NCI-H69 (cell line): ENCODE measurements at regions not wholly inside any gene's neighbourhood (a gene's known extent, or its start where the extent isn't known, plus 50 kb on each side); places are given as distances from the start of the nearest gene placed in this dataset.
A peak's percentile ranks its signal among the peaks of the same experiment; 100 is the strongest.

Experiments used
- DNase-seq: peaks from one replicate; lab custom pipeline; 2025; lab: John Stamatoyannopoulos, UW

DNA sequence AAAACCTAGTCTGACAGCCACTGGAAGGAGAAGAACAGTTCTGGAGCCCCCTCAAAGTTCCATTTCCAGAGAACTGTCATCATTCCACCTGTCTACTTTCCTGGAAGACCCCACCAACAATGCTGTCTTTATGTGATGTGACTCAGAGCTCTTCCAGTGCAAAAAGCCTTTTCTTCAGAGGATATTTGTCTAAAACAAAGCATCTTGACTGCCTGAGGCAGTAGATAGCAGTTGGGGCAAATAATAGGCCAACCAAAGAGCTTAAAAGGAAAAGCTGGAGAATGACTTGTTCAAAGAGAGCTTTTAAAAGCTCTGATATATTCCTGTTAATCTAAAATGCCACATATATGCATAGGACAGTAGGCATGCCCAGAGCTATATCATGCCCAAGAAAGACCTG lies 62.6 kb downstream of the MIS18A start:
- peak; percentile 7 for DNase-seq

DNA sequence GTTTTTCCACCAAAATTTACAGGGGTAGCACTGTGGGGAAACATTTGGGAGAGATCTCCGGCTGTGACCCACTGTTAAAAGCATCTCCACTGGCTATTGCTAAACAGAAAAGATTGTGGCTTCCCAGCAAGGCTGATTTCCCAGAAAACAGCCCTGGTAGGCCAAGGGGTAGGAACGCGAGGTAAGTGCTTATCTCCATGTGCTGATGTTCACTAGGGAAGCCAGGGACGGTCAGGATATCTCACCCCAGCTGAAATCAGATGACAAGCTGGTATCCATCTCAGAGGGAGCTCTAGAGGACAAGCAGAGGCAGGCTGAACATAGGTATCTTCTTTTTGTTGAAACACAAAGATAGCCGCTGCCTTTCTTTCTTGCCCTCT lies 63.6 kb downstream of the MIS18A start:
- DNase-seq, result no peak

DNA sequence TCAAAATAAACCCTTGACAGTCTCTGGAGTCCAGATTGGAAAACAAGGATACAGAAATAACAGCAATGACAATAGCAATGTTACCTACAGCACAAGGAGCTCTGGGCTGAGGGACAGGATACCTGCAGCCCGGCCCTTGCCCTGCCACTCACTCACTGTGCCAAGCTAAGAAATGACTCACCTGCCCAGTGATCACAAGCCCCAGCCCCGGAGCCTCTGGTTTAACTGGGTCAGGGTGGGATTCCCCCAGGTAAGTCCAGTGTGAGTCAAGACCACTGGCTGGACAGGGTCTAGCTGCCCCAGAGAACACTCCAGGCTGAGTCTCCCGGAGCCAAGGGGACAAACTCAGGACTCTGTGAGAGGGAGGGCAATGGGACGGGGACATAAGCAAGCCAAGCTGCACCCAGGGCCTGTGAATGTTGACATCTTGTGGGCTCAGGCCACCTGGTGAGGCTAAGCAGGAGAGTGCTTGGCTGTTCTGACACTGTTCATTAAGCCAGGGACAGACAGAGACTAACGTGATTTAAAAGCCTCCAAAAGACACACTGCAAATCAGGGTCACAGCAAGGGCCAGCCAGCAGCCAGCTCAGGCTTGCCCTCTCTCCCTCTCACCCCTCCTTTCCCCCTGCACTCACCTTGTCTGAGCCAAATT lies 64.1 kb downstream of the MIS18A start:
- peak; percentile 57 for DNase-seq

- DNase-seq, result no peak
Measured at GRCh38 chr21:32212116-32212515, 66.7 kb downstream of the MIS18A start.

DNA sequence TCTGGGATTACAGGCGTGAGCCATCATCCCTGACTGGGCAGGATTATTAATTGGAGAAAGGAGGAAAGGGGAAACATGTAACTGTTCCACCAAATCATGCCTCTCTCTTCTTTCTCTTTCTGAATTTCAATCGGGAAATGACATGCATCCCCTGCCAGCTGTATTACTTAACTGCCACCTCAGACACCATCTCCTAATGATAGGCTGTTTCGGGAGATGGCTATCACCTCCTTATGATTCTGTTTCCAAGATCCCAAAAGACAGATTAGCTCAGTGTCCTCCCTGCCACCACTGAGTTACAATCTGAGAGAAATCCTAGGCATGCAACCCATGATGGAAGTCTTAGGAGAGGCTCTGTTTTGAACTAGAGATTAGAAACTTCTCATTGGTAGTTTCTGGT lies 67.5 kb downstream of the MIS18A start:
- DNase-seq, result no peak

DNA sequence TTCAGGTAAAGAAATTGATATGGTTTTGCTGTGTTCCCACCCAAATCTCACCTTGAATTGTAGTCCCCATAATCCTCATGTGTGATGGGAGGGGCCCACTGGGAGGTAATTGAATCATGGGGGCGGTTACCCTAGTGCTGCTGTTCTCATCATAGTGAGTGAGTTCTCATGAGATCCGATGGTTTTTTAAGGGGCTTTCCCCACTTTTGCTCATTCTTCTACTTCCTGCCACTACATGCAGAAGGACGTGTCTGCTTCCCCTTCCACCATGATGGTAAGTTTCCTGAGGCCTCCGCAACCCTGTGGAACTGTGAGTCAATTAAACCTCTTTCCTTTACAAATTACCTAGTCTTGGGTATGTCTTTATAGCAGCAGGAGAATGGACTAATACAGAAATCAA lies 69.3 kb downstream of the MIS18A start:
- no peak for DNase-seq

- peak; percentile 90 for DNase-seq
Measured at GRCh38 chr21:32207406-32207716, 71.5 kb downstream of the MIS18A start.

DNA sequence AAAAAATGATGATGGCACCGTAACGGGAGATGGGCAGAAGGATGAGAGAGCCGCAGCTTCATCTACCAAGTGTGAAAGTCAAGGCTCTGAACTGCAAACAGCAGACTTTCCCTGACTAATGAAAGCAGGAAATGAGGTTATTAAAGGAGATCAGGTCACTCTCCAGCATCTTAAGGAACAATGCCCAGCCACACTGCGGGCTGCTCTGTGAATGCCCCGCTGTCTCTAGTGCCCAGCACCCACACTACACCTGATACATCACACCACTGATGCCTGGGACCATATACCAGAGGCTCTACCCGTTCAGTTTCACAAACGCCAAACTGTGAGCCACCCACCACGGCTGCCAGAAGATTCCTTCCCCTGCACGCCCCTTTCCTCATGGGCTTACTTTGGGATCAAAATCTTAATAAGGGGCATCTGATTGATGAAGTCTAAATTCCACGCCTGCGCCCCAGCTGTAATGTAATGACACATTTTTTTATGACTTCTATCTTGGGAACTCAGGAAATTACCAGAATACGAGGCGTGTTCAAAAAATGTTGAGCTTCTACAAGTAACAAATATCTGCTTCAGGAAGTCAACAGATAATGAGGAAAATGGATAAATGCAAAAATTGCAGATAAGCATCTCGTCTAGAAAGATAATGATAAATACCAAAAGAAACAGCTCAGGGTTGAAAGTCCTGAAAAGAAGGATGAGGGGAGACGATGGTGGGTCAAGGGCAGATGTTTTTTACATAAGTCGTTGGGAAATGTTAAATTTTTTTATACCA lies 72.0 kb downstream of the MIS18A start:
- peak; percentile 35 for DNase-seq

DNA sequence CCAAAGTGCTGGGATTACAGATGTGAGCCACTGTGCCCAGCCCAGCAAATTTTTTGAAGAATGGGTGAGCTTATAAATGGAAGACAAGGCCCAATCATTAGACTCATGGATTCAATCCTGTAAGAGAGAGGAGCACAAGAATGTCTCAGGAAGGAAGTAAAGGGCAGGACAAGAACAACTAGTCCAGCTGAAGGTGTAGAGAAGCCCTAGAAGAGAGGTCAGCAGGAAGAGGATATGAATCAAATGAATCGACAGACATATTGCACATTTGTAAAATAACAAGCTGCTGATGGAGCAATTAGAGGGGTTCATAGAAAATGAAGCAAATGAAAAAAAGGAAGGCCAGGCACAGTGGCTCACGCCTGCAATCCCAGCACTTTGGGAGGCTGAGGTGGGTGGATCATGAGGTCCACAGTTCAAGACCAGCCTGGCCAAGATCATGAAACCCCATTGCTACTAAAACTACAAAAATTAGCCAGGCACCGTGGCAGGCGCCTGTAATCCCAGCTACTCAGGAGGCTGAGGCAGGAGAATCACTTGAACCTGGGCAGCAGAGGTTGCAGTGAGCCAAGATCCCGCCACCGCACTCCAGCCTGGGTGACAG lies 74.9 kb downstream of the MIS18A start:
- DNase-seq, result no peak

GRCh38 chr21:32200029-32200428 lies 78.8 kb downstream of the MIS18A start:
- no peak for DNase-seq

- peak; percentile 58 for DNase-seq
Measured at GRCh38 chr21:32198384-32198783, 80.5 kb downstream of the MIS18A start.

GRCh38 chr21:32197896-32198295 lies 81.0 kb downstream of the MIS18A start:
- DNase-seq, result peak; percentile 97

DNA sequence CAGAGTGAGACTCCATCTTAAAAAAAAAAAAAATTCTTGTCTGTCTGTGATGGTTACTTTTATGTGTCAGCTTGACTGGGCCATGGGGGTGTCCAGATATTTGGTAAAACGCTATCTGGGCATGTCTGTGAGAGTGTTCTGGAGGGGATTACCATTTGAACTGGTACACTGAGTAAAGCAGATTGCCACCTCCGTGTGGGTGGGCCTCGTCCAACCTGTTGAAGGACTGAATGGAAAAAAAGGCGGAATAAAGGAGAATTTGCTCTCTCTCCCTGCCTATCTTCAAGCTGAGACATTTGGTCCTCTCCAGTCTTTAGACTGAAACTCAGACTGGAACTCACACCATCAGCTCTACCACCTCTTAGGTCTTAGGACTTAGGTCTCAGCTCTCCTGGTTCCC lies 82.8 kb downstream of the MIS18A start:
- no peak for DNase-seq

DNA sequence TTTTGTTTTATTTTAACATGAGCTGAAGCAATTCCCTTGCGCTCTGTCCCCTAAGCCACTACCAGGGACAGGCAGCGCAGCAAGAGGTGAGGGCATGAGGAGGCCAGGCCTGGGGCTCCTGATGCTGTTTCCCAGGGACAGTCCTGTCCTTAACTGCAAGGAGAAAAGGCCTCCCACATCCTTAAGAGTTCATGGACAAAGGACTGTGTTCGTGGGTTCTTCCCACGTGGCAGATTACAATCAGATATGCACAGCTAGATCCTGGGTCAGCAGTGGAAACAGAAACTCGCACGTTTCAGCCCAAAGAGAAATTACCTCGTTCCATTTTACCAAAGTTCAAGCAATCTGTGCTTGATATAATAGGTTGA lies 85.8 kb downstream of the MIS18A start:
- no peak for DNase-seq

GRCh38 chr21:32192291-32193097 lies 86.4 kb downstream of the MIS18A start:
- no peak for DNase-seq

DNA sequence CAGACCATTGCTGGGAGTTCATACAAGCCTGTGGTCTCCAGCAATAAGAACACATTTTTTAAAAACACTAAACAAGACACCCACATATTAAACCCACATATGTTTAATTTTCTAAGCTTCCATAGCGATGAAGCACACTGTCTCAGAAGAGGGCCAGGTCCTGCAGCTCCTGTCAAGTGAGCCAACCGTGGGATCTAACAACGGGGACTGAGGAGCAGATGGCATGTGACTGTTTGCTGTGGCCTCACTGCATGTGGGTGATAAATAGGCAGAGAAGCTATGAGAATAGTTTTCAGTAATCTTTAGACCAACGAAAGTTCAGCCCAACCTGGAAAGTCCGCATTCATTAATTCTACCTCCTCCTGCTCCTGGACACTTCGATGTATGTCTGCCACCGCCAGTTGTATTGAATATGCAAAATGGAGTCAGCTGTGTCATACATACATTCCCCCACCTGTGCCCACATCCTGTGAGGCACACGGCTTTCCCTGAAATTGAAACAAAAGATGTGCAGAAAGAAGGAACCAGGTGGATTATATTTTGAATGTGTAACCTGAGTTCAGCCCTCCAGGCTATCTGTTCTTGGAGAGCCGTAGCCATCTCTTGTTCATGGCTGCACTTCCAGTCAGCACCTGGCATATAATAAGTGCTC lies 88.2 kb downstream of the MIS18A start:
- peak; percentile 96 for DNase-seq

DNA sequence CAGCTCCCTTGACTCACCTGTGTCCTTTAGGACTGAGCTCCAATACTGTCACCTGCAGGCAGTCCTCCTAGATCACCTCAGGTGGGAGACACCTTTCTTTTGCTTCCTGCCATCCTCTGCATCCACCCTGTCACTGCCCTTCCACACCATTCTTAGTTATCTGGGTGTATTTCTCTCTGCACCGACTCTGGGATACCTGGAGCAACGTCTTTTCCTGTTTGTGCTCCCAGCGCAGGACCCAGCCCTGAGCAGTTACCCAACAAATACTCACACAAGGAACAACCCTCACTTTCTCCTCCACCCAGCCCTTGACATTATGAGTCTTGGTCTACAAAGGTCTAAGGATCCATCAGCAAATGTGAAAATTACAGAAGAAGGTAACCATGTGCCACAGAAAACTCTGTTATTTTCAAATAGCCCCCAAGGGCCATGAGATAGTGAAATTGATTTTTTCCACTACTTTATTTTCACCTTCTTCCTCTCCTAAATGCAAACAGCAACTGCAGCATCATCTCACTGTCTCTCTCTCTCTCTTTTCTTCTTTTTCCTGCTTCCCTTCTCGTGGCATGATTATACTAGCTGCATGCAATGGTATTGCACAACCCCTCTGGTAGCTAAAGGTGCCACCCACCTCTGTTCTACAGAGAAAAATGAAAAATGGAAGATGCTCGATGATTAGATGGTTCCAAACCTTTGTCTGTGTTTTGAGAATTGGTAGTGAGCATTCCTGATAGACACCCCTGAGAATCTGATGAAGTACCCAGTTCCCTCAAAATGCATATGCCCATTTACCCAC lies 89.0 kb downstream of the MIS18A start:
- DNase-seq, result peak; percentile 55

GRCh38 chr21:32186804-32187203 lies 92.0 kb downstream of the MIS18A start:
- DNase-seq, result peak; percentile 74

DNA sequence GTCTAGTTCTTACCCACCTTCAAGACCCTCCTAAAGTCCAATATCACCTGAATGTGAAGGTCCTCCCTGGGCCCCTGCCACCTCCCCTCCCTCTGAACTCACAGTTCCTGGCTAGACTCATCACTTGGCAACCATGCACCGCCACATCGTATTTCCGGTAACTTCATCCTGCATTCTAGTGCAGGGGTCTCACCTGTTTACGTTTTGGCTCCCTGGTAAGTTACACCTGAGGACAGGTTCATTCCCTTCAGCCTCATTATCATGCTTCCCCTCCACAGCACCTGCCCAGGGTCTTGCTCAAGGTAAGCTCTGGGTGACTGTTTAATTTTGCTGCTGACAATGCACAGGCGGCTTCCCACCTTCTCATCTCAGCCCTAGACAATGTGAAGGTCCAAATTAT lies 93.1 kb downstream of the MIS18A start:
- peak; percentile 12 for DNase-seq

DNA sequence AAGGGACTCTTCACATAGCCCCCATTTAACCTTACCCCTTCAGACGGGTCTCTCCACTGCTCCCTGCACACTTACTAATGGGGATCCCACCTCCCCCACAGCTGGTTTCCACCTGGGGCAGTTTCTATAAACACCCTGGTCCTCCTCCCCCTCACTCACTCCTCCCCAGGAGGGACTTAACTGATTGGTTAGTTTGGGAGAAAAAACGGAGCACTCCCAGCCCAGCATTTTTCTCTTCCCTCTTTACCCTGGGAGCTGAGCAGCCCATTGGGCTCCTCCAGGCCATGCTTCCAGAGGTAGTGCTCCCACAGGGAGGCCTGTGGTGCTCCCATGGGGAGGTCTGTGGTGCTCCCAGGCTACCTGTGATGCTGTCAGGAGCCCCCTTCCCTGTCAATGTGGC lies 93.7 kb downstream of the MIS18A start:
- DNase-seq, result peak; percentile 29

DNA sequence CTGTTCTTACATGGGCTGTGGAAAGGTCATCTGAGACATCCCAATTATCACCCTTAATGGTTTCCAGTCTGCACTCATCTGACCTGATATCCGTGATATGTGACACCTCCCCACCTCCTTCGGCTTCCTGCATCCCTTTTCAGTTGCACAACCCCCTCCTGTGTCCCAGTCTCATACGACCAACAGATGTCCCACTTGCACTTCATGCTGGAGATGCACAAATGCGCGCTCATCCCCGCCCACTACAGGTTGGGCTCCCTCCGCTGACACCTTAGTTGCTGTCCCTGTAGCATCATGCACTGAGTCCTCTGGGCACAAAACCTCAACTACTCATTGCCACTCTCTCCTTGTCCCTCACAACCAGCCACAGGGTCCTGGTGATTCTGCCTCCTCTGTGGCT lies 94.4 kb downstream of the MIS18A start:
- peak; percentile 92 for DNase-seq
